Bronchial epithelial cell (primary cell): ENCODE measurements at regions not wholly inside any gene's neighbourhood (a gene's known extent, or its start where the extent isn't known, plus 50 kb on each side); places are given as distances from the start of the nearest gene placed in this dataset.
"Not testable (repeated sequence)": the region's sequence is repeated elsewhere in the genome, so short reads cannot be mapped to it uniquely, and the experiment has no call there.

Experiments
- DNase-seq: peaks from one replicate; pipeline ENCODE4 v3.0.0-alpha.2; 2010; ENCODE audit warnings: low read depth
- FAIRE-seq: peaks from 2 replicates; lab custom pipeline; 2011; peaks lifted over from hg19 to GRCh38; lab: Jason Lieb, UNC
- H3K27me3 ChIP-seq: 2 replicates; pipeline ENCODE4 v1.5.1; 2011; ENCODE audit warnings: low read length; ENCODE audit not compliant: control insufficient read depth, insufficient read depth
- H3K36me3 ChIP-seq: 2 replicates; pipeline ENCODE4 v1.5.1; 2011; ENCODE audit warnings: low read length; ENCODE audit not compliant: control insufficient read depth, insufficient read depth
- H3K4me3 ChIP-seq: 2 replicates; pipeline ENCODE4 v1.5.1; 2011; ENCODE audit warnings: mild to moderate bottlenecking, low read depth, low read length, control low read depth
- CTCF ChIP-seq: IDR thresholded peaks from 2 replicates; pipeline ENCODE4 v1.5.1; 2011; ENCODE audit warnings: mild to moderate bottlenecking, moderate library complexity, low read length, control low read depth, inconsistent platforms; ENCODE audit not compliant: insufficient read depth, severe bottlenecking

- H3K27me3 ChIP-seq, result no peaks in the 10 kb centered on the region
- DNase-seq (no peak), FAIRE-seq (no peak)
- H3K4me3 ChIP-seq, result no peak overlapping the region
- TF ChIP-seq CTCF, result no peak
- no peaks in the 10 kb centered on the region for H3K36me3 ChIP-seq
Measured at GRCh38 chr14:88967299-88967698, 142.8 kb downstream of the TTC8 start.

GRCh38 chr14:88975043-88975830 is 150.8 kb downstream of the TTC8 start:
- no peak for TF ChIP-seq CTCF
- no peak for DNase-seq
- Histone ChIP-seq H3K27me3 (no peaks in the 10 kb centered on the region), H3K36me3 (no peaks in the 10 kb centered on the region), H3K4me3 (no peak overlapping the region)
- no peak for FAIRE-seq

- Histone ChIP-seq H3K27me3 (no peaks in the 10 kb centered on the region), H3K4me3 (no peak overlapping the region), H3K36me3 (no peaks in the 10 kb centered on the region)
- DNase-seq (no peak), FAIRE-seq (no peak)
- TF ChIP-seq CTCF, result no peak
Measured at GRCh38 chr14:88975926-88976325, 151.5 kb downstream of the TTC8 start.

GRCh38 chr14:88980907-88981306 is 156.5 kb downstream of the TTC8 start:
- not testable (repeated sequence) for H3K36me3 ChIP-seq, H3K27me3 ChIP-seq, FAIRE-seq, H3K4me3 ChIP-seq, DNase-seq

- Histone ChIP-seq H3K27me3 (no peaks in the 10 kb centered on the region), H3K36me3 (no peaks in the 10 kb centered on the region), H3K4me3 (no peak overlapping the region)
- DNase-seq (no peak), FAIRE-seq (peak; percentile 52)
- no peak for TF ChIP-seq CTCF
Measured at GRCh38 chr14:88981948-88982347, 157.5 kb downstream of the TTC8 start.

- FAIRE-seq, result no peak
- Histone ChIP-seq H3K4me3 (no peak overlapping the region), H3K27me3 (no peaks in the 10 kb centered on the region), H3K36me3 (no peaks in the 10 kb centered on the region)
- DNase-seq, result peak; percentile 91
- TF ChIP-seq CTCF, result no peak
Measured at GRCh38 chr14:88983755-88984154, 159.3 kb downstream of the TTC8 start.
